Putamen (tissue), 1 donor: ENCODE measurements at regions not wholly inside any gene's neighbourhood (a gene's known extent, or its start where the extent isn't known, plus 50 kb on each side); places are given as distances from the start of the nearest gene placed in this dataset.
"Not testable (repeated sequence)": the region's sequence is repeated elsewhere in the genome, so short reads cannot be mapped to it uniquely, and the experiment has no call there.

ENCODE experiments used
- DNase-seq: peaks from one replicate; pipeline ENCODE4 v3.0.0-alpha.2; 2016; ENCODE audit warnings: low spot score

- DNase-seq: no peak
Measured at GRCh38 chr6:22349051-22349450, 52.2 kb upstream of the PRL start.

GRCh38 chr6:22349528-22349927, 52.7 kb upstream of the PRL start:
- DNase-seq: no peak

- DNase-seq: no peak
Measured at GRCh38 chr6:22350109-22350508, 53.3 kb upstream of the PRL start.

- no peak for DNase-seq
Measured at GRCh38 chr6:22353101-22353500, 56.3 kb upstream of the PRL start.

GRCh38 chr6:22356362-22356940, 59.6 kb upstream of the PRL start:
- no peak for DNase-seq

- DNase-seq: no peak
Measured at GRCh38 chr6:22357724-22358189, 60.9 kb upstream of the PRL start.

GRCh38 chr6:22361576-22361975, 64.7 kb upstream of the PRL start:
- DNase-seq: no peak

- DNase-seq: no peak
Measured at GRCh38 chr6:22362361-22362760, 65.5 kb upstream of the PRL start.

- DNase-seq: no peak
Measured at GRCh38 chr6:22363166-22363713, 66.4 kb upstream of the PRL start.

- DNase-seq: no peak
Measured at GRCh38 chr6:22363714-22364239, 66.9 kb upstream of the PRL start.

GRCh38 chr6:22364306-22364705, 67.5 kb upstream of the PRL start:
- DNase-seq: no peak

- DNase-seq: no peak
Measured at GRCh38 chr6:22366214-22366613, 69.4 kb upstream of the PRL start.

- DNase-seq: no peak
Measured at GRCh38 chr6:22367346-22367745, 70.5 kb upstream of the PRL start.

- DNase-seq: no peak
Measured at GRCh38 chr6:22368794-22369193, 72.0 kb upstream of the PRL start.

GRCh38 chr6:22372922-22373321, 76.1 kb upstream of the PRL start:
- no peak for DNase-seq

- DNase-seq: not testable (repeated sequence)
Measured at GRCh38 chr6:22374950-22375349, 78.1 kb upstream of the PRL start.

- DNase-seq: not testable (repeated sequence)
Measured at GRCh38 chr6:22376293-22376692, 79.5 kb upstream of the PRL start.

GRCh38 chr6:22378536-22378935, 81.7 kb upstream of the PRL start:
- DNase-seq: not testable (repeated sequence)

- no peak for DNase-seq
Measured at GRCh38 chr6:22380236-22380635, 83.4 kb upstream of the PRL start.

- DNase-seq: no peak
Measured at GRCh38 chr6:22381845-22382544, 85.2 kb upstream of the PRL start.

- DNase-seq: no peak
Measured at GRCh38 chr6:22383016-22383415, 86.2 kb upstream of the PRL start.

- DNase-seq: no peak
Measured at GRCh38 chr6:22392711-22393110, 95.9 kb upstream of the PRL start.

GRCh38 chr6:22394691-22395090, 97.9 kb upstream of the PRL start:
- DNase-seq: no peak
